HEK293 (cell line): ENCODE measurements at regions not wholly inside any gene's neighbourhood (a gene's known extent, or its start where the extent isn't known, plus 50 kb on each side); places are given as distances from the start of the nearest gene placed in this dataset.

Source experiments
- CTCF ChIA-PET: fragments of 350-600 bp; formaldehyde crosslinking; extraction: SDS; loops from one replicate; lab custom pipeline; 2021; ENCODE audit warnings: antibody characterized with exemption; lab: Yijun Ruan, JAX
- POLR2A ChIA-PET: fragments of 300-600 bp; formaldehyde crosslinking; extraction: SDS; loops from one replicate; lab custom pipeline; 2020; ENCODE audit warnings: antibody characterized with exemption, inconsistent platforms; lab: Yijun Ruan, JAX
- H3K27ac ChIP-seq: fragments of 200-500 bp; sonication (Bioruptor generic); 2 replicates; pipeline ENCODE4 v1.5.1; 2014; ENCODE audit warnings: low read depth, low read length, control low read depth, inconsistent platforms; ENCODE audit errors: extremely low read depth
- H3K36me3 ChIP-seq, 2 experiments: fragments of 200-500 bp in 1 of 2; sonication (Bioruptor generic) in 1 of 2; 1 replicate in 1 of 2; 2 replicates in 1 of 2; pipeline ENCODE4 v1.5.1; 2014 to 2017; ENCODE audit warnings: inconsistent platforms in 2 of 2, low read length in 2 of 2; ENCODE audit not compliant: control insufficient read depth in 2 of 2, insufficient read depth in 1 of 2
- H3K4me1 ChIP-seq: fragments of 200-500 bp; sonication (Bioruptor generic); 2 replicates; pipeline ENCODE4 v1.5.1; 2014; ENCODE audit warnings: mild to moderate bottlenecking, low read length, inconsistent platforms; ENCODE audit not compliant: control insufficient read depth, insufficient read depth
- H3K4me3 ChIP-seq: 2 replicates; pipeline ENCODE4 v1.5.1; 2011; ENCODE audit warnings: low read depth, mild to moderate bottlenecking, control low read depth, low read length, moderate library complexity
- H3K9me3 ChIP-seq: fragments of 200-500 bp; sonication (Bioruptor generic); 2 replicates; pipeline ENCODE4 v1.5.1; 2014; ENCODE audit warnings: low read depth, low read length, inconsistent platforms; ENCODE audit not compliant: control insufficient read depth, insufficient read depth
- BCL6B ChIP-seq: fragments of 450-650 bp; formaldehyde crosslinking; IDR thresholded peaks from 2 replicates; pipeline ENCODE4 v1.5.1; 2017; ENCODE audit warnings: missing biosample characterization, missing genetic modification characterization
- HIC1 ChIP-seq: fragments of 450-650 bp; formaldehyde crosslinking; IDR thresholded peaks from 2 replicates; pipeline ENCODE4 v1.5.1; 2016; ENCODE audit warnings: missing biosample characterization, missing genetic modification characterization
- IKZF3 ChIP-seq: fragments of 450-650 bp; IDR thresholded peaks from 2 replicates; pipeline ENCODE4 v1.5.0; 2018; ENCODE audit warnings: missing biosample characterization, mild to moderate bottlenecking, missing genetic modification characterization, moderate library complexity
- SCRT2 ChIP-seq: fragments of 450-650 bp; formaldehyde crosslinking; IDR thresholded peaks from 2 replicates; pipeline ENCODE4 v1.5.1; 2016; ENCODE audit warnings: missing biosample characterization, missing genetic modification characterization
- SP2 ChIP-seq: fragments of 450-650 bp; formaldehyde crosslinking; IDR thresholded peaks from 2 replicates; pipeline ENCODE4 v1.5.1; 2016; ENCODE audit warnings: missing biosample characterization, missing genetic modification characterization
- ZBTB1 ChIP-seq: fragments of 450-650 bp; formaldehyde crosslinking; IDR thresholded peaks from 2 replicates; pipeline ENCODE4 v1.5.1; 2016; ENCODE audit warnings: missing biosample characterization, missing genetic modification characterization
- ZBTB21 ChIP-seq: fragments of 450-650 bp; formaldehyde crosslinking; IDR thresholded peaks from 2 replicates; pipeline ENCODE4 v1.5.1; 2017; ENCODE audit warnings: missing biosample characterization, missing genetic modification characterization
- ZNF133 ChIP-seq: fragments of 450-650 bp; formaldehyde crosslinking; IDR thresholded peaks from 2 replicates; pipeline ENCODE4 v1.5.1; 2016; ENCODE audit warnings: missing biosample characterization, missing genetic modification characterization
- ZNF175 ChIP-seq: fragments of 450-650 bp; formaldehyde crosslinking; IDR thresholded peaks from 2 replicates; pipeline ENCODE4 v1.5.1; 2016; ENCODE audit warnings: missing biosample characterization, missing genetic modification characterization
- ZNF202 ChIP-seq: fragments of 450-650 bp; formaldehyde crosslinking; IDR thresholded peaks from 2 replicates; pipeline ENCODE4 v1.5.1; 2016; ENCODE audit warnings: missing biosample characterization, missing genetic modification characterization, borderline replicate concordance
- ZNF324 ChIP-seq: fragments of 450-650 bp; formaldehyde crosslinking; IDR thresholded peaks from 2 replicates; pipeline ENCODE4 v1.5.1; 2016; ENCODE audit warnings: missing biosample characterization, missing genetic modification characterization
- ZNF335 ChIP-seq: fragments of 450-650 bp; formaldehyde crosslinking; conservative IDR thresholded peaks from 2 replicates; pipeline ENCODE4 v1.5.1; 2016; ENCODE audit warnings: missing biosample characterization, missing genetic modification characterization
- ZNF341 ChIP-seq: fragments of 450-650 bp; formaldehyde crosslinking; IDR thresholded peaks from 2 replicates; pipeline ENCODE4; 2016; ENCODE audit warnings: low read depth, missing biosample characterization, missing genetic modification characterization
- ZNF362 ChIP-seq: fragments of 450-650 bp; formaldehyde crosslinking; IDR thresholded peaks from 2 replicates; pipeline ENCODE4 v1.5.1; 2016; ENCODE audit warnings: missing biosample characterization, missing genetic modification characterization
- ZNF394 ChIP-seq: fragments of 450-650 bp; formaldehyde crosslinking; IDR thresholded peaks from 2 replicates; pipeline ENCODE4 v1.5.1; 2016; ENCODE audit warnings: missing biosample characterization, missing genetic modification characterization, mild to moderate bottlenecking, moderate library complexity, borderline replicate concordance
- ZNF426 ChIP-seq: fragments of 450-650 bp; formaldehyde crosslinking; IDR thresholded peaks from 2 replicates; pipeline ENCODE4 v1.5.1; 2017; ENCODE audit warnings: missing biosample characterization, missing genetic modification characterization, mild to moderate bottlenecking, inconsistent platforms, moderate library complexity
- ZNF513 ChIP-seq: fragments of 450-650 bp; IDR thresholded peaks from 2 replicates; pipeline ENCODE4 v1.5.1; 2018; ENCODE audit warnings: missing biosample characterization, missing genetic modification characterization
- ZNF548 ChIP-seq: fragments of 450-650 bp; formaldehyde crosslinking; IDR thresholded peaks from 2 replicates; pipeline ENCODE4 v1.5.1; 2016; ENCODE audit warnings: missing biosample characterization, missing genetic modification characterization
- ZNF621 ChIP-seq: fragments of 450-650 bp; formaldehyde crosslinking; IDR thresholded peaks from 2 replicates; pipeline ENCODE4 v1.5.1; 2017; ENCODE audit warnings: missing biosample characterization, missing genetic modification characterization
- ZNF624 ChIP-seq: fragments of 450-650 bp; formaldehyde crosslinking; IDR thresholded peaks from 2 replicates; pipeline ENCODE4 v1.5.1; 2017; ENCODE audit warnings: missing biosample characterization, missing genetic modification characterization
- ZNF626 ChIP-seq: fragments of 450-650 bp; sonication (Bioruptor Pico); formaldehyde crosslinking; IDR thresholded peaks from 2 replicates; pipeline ENCODE4 v1.5.1; 2018; ENCODE audit warnings: missing biosample characterization, missing genetic modification characterization, inconsistent platforms
- ZNF664 ChIP-seq: fragments of 450-650 bp; formaldehyde crosslinking; IDR thresholded peaks from 2 replicates; pipeline ENCODE4 v1.5.1; 2016; ENCODE audit warnings: missing biosample characterization, missing genetic modification characterization
- ZNF670 ChIP-seq: fragments of 450-650 bp; formaldehyde crosslinking; IDR thresholded peaks from 2 replicates; pipeline ENCODE4 v1.5.1; 2016; ENCODE audit warnings: missing biosample characterization, missing genetic modification characterization, low read depth
- ZNF701 ChIP-seq: fragments of 450-650 bp; formaldehyde crosslinking; IDR thresholded peaks from 2 replicates; pipeline ENCODE4 v1.5.1; 2016; ENCODE audit warnings: missing biosample characterization, missing genetic modification characterization
- ZSCAN4 ChIP-seq: fragments of 450-650 bp; formaldehyde crosslinking; IDR thresholded peaks from 2 replicates; pipeline ENCODE4 v1.5.1; 2017; ENCODE audit warnings: missing biosample characterization, missing genetic modification characterization
- ZXDB ChIP-seq: fragments of 450-650 bp; formaldehyde crosslinking; IDR thresholded peaks from 2 replicates; pipeline ENCODE4 v1.5.1; 2016; ENCODE audit warnings: missing biosample characterization, missing genetic modification characterization

GRCh38 chr17:14859542-14859941 is 405.6 kb downstream of the PMP22 start (continued):
- no peak for TF ChIP-seq BCL6B (tag by site-specific recombination)

GRCh38 chr17:14856176-14856575 is 408.9 kb downstream of the PMP22 start:
- no peak for TF ChIP-seq ZNF670 (tag by site-specific recombination)
- TF ChIP-seq ZNF548 (tag by site-specific recombination) = no peak
- no peak for TF ChIP-seq ZNF324 (tag by site-specific recombination)
- TF ChIP-seq SCRT2 (tag by site-specific recombination) = no peak
- no peak for TF ChIP-seq ZBTB1
- TF ChIP-seq ZBTB21 = no peak
- TF ChIP-seq, all 188 proteins: peak for 0
- Histone ChIP-seq H3K36me3 (no peaks in the 10 kb centered on the region), H3K27ac (no peak overlapping the region), H3K9me3 (no peaks in the 10 kb centered on the region), H3K4me1 (no peaks in the 10 kb centered on the region), H3K4me3 (no peak overlapping the region)
- ChIA-PET POLR2A (no interaction called here), CTCF (interaction anchor here (1.0 to 2.6 kb wide), 2 partner anchors 30 to 71 kb away, joined by 3 to 9 read pairs; no protein-coding TSS in a partner anchor)

GRCh38 chr17:14854691-14855090 is 410.4 kb downstream of the PMP22 start:
- ChIA-PET POLR2A (no interaction called here), CTCF (no interaction called here)
- Histone ChIP-seq H3K9me3 (no peaks in the 10 kb centered on the region), H3K36me3 (no peaks in the 10 kb centered on the region), H3K4me3 (no peak overlapping the region), H3K27ac (no peak overlapping the region), H3K4me1 (no peaks in the 10 kb centered on the region)
- no peak for TF ChIP-seq ZNF664 (tag by site-specific recombination)
- TF ChIP-seq ZNF362 (tag by site-specific recombination) = no peak
- TF ChIP-seq ZXDB = no peak
- no peak for TF ChIP-seq SP2 (tag by site-specific recombination)
- TF ChIP-seq IKZF3 = no peak
- TF ChIP-seq ZNF624 = no peak
- no peak for TF ChIP-seq HIC1
- no peak for TF ChIP-seq ZNF202 (tag by site-specific recombination)
- TF ChIP-seq ZNF335 (tag by site-specific recombination) = no peak
- no peak for TF ChIP-seq ZNF426 (tag by site-specific recombination)
- no peak for TF ChIP-seq ZNF513 (tag by site-specific recombination)
- no peak for TF ChIP-seq ZNF133 (tag by site-specific recombination)
- no peak for TF ChIP-seq ZNF701
- TF ChIP-seq ZSCAN4 (tag by site-specific recombination) = no peak
- no peak for TF ChIP-seq ZNF394 (tag by site-specific recombination)
- TF ChIP-seq ZNF621 (tag by site-specific recombination) = no peak
- no peak for TF ChIP-seq ZNF175 (tag by site-specific recombination)
- TF ChIP-seq ZNF341 (tag by site-specific recombination) = no peak
- TF ChIP-seq ZNF626 (tag by site-specific recombination) = no peak
